ENCODE measurements at regions not wholly inside any gene's neighbourhood (a gene's known extent, or its start where the extent isn't known, plus 50 kb on each side); places are given as distances from the start of the nearest gene placed in this dataset.

GRCh38 chr4:166435449-166435848, 562.4 kb downstream of the TLL1 start:
- DNase-seq (no peak), ATAC-seq (no peak)
- no peak overlapping the region for H3K4me3 ChIP-seq
- WGBS (ENCODE audit: insufficient coverage, low coverage, low lambda C conversion rate, missing lambda C conversion rate), result 0% methylated on average over 1 of the region's 1 CpG
- TF ChIP-seq POLR2A (IDR thresholded peaks at IDR 0.05) (no peak), CTCF (IDR thresholded peaks at IDR 0.05) (no peak)
- no peaks in the 10 kb centered on the region for H3K36me3 ChIP-seq
- H3K9me3 ChIP-seq, result no peaks in the 10 kb centered on the region
- intact Hi-C loops (cut with DNase I), result no loop called here
- no peak overlapping the region for H3K27ac ChIP-seq
- H3K4me1 ChIP-seq, result no peaks in the 10 kb centered on the region
- no peaks in the 10 kb centered on the region for H3K27me3 ChIP-seq

DNA sequence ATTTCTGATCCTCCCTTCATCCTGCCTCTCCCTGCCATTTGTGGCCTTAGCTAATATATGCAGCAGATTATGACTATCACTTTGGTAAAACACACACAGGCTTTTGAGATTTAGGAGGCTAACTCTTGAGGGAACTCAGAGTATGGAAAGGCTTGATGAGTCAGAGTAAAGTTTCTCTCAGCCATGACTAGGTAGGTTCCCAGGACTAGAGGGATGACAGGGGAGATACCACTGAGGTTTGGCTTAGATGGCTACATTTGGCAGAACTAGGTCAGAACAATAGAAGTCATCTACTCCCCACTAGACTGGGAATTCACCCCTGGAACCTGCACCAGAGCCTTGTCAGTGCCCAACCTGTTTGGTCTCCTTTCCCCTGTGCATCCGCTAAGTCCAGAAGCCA, 585.7 kb downstream of the TLL1 start:
- H3K27ac ChIP-seq, result no peak overlapping the region
- no peaks in the 10 kb centered on the region for H3K4me1 ChIP-seq
- ATAC-seq (no peak), DNase-seq (no peak)
- no peaks in the 10 kb centered on the region for H3K36me3 ChIP-seq
- TF ChIP-seq POLR2A (IDR thresholded peaks at IDR 0.05), result no peak
- H3K9me3 ChIP-seq, result no peaks in the 10 kb centered on the region
- intact Hi-C loops (cut with DNase I), result no loop called here
- H3K27me3 ChIP-seq, result no peaks in the 10 kb centered on the region
- 60% methylated on average over 1 of the region's 1 CpG for WGBS (ENCODE audit: insufficient coverage, low coverage, low lambda C conversion rate, missing lambda C conversion rate)
- no peak overlapping the region for H3K4me3 ChIP-seq

DNA sequence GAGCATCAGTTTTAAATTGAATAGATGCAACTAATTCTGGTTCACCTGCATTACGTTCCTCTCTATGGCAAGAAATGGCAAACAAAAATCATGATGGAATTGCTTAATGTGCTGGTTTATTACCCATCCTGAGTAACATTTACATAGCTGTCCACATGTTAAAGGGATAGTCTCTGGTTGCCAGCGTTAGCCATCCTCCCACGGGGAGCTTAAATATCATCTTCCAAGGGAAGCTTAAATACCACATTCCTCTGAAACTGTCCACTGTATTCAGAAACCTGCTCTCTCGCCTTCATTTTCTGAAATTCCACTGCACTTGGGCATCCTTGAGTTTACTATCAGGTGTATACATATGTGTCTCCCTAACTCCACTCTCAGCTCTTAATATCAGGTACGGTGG, 586.6 kb downstream of the TLL1 start:
- Histone ChIP-seq H3K4me3 (no peak overlapping the region), H3K9me3 (no peaks in the 10 kb centered on the region), H3K4me1 (no peaks in the 10 kb centered on the region), H3K27me3 (no peaks in the 10 kb centered on the region), H3K36me3 (no peaks in the 10 kb centered on the region), H3K27ac (no peak overlapping the region)
- TF ChIP-seq CTCF (IDR thresholded peaks at IDR 0.05) (no peak), POLR2A (IDR thresholded peaks at IDR 0.05) (no peak)
- intact Hi-C loops (cut with DNase I), result no loop called here
- DNase-seq (no peak), ATAC-seq (no peak)
- 54% methylated on average over 4 of the region's 5 CpGs for WGBS (ENCODE audit: insufficient coverage, low coverage, low lambda C conversion rate, missing lambda C conversion rate)

DNA sequence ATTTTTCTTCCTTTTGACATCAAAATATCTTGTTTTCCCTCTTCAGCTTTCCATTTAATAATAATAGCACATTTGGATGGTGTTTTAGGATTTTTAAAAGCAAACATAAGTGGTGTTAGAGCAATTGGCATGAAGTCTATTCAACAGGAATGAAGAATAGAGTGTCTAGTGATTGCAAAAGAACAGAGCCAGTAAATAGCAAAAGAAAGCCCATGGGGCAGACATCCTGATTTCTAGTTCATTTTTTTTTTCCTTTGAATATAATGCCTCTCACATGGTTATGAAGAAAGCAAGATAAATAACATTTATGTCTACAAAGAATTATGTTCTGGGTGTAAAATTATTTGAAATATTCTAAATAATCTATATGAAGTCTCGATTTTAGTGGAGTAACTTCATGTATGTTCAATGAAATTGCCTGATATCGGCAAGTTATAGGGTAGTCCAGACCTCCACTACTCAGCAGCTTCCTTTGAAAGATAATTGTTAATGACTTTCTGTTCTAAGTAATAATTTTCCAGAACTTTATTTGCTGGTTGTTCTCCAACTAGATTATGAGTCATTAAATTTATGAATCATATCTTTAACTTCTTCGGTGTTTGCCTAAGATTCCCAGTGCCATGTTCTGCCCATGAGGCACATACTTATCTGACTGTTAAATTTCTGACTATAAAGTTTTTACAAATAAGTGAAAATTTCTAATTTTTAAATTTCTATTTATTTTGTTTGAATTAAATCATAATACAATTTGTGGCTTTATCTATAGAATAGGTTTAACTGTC, 587.9 kb downstream of the TLL1 start:
- Histone ChIP-seq H3K4me1 (no peaks in the 10 kb centered on the region), H3K36me3 (no peaks in the 10 kb centered on the region), H3K27ac (no peak overlapping the region), H3K9me3 (no peaks in the 10 kb centered on the region), H3K4me3 (no peak overlapping the region), H3K27me3 (no peaks in the 10 kb centered on the region)
- no peak for DNase-seq
- 55% methylated on average over 3 of the region's 3 CpGs for WGBS (ENCODE audit: insufficient coverage, low coverage, low lambda C conversion rate, missing lambda C conversion rate)
- TF ChIP-seq CTCF (IDR thresholded peaks at IDR 0.05) (no peak), POLR2A (IDR thresholded peaks at IDR 0.05) (no peak)
- intact Hi-C loops (cut with DNase I), result no loop called here
- ATAC-seq, result no peak

DNA sequence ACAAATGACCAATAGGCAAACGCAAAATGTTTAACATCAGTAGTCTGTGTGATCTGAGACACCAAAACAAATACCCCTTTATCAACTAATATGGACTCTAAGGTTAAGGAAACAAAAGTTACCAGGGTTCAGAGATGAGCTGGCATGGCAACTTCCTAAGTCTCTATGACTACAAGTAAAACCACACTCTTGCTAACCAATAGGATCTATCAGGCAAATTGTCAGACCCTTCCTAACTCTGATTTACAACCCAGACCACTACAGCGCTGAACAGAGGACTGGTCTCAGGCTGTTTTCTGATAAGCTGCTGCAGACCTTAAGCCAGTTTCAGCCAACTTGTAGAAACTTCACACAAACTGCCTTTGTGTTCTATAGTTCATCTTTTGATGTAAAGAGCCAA, 608.0 kb downstream of the TLL1 start:
- WGBS (ENCODE audit: insufficient coverage, low coverage, low lambda C conversion rate, missing lambda C conversion rate), result 9% methylated on average over 2 of the region's 2 CpGs
- intact Hi-C loops (cut with DNase I), result no loop called here
- Histone ChIP-seq H3K9me3 (no peaks in the 10 kb centered on the region), H3K4me1 (no peaks in the 10 kb centered on the region), H3K27me3 (no peaks in the 10 kb centered on the region), H3K36me3 (no peaks in the 10 kb centered on the region), H3K27ac (no peak overlapping the region), H3K4me3 (no peak overlapping the region)
- TF ChIP-seq CTCF (IDR thresholded peaks at IDR 0.05), result no peak
- TF ChIP-seq POLR2A (IDR thresholded peaks at IDR 0.05), result no peak
- DNase-seq (no peak), ATAC-seq (no peak)
